B cell (primary cell): ENCODE measurements at regions not wholly inside any gene's neighbourhood (a gene's known extent, or its start where the extent isn't known, plus 50 kb on each side); places are given as distances from the start of the nearest gene placed in this dataset.

ENCODE experiments used
- ATAC-seq: fragments of 200-7000 bp; cut with Tn5 transposase; one replicate; pipeline ENCODE4 v1.10.0; 2021; ENCODE audit warnings: low read depth, mild to moderate bottlenecking, moderate number of reproducible peaks, moderate library complexity
- CTCF ChIA-PET: fragments of 350-600 bp; sonication (Branson Sonifier 250); formaldehyde crosslinking; loops from one replicate; lab custom pipeline; 2021; ENCODE audit warnings: antibody characterized with exemption, inconsistent platforms; lab: Charles Lee
- POLR2A ChIA-PET: fragments of 350-600 bp; sonication (Branson Sonifier 250); formaldehyde crosslinking; loops from one replicate; lab custom pipeline; 2021; ENCODE audit warnings: antibody characterized with exemption; lab: Charles Lee
- DNase-seq: peaks from one replicate; pipeline ENCODE4 v3.0.0; 2013
- H2AFZ ChIP-seq: 2 replicates; pipeline ENCODE4 v1.6.1; 2012; ENCODE audit warnings: mild to moderate bottlenecking, low read depth, low read length; ENCODE audit not compliant: insufficient read depth, poor library complexity, severe bottlenecking
- H3K27ac ChIP-seq, 2 donors: 1 replicate in 1 of 2; 2 replicates in 1 of 2; pipeline ENCODE4 v1.5.1; 2012 to 2013; ENCODE audit warnings: low read length in 2 of 2, mild to moderate bottlenecking in 2 of 2, moderate library complexity in 1 of 2
- H3K27me3 ChIP-seq, 4 experiments: fragments of 200-600 bp in 1 of 4; sonication (generic) in 1 of 4; replicated peaks in 1 of 4; 1 replicate in 2 of 4; 2 replicates in 2 of 4; pipeline versions ENCODE4 v1.6.1 to v1.7.0; 2013 to 2016; ENCODE audit warnings: low read length in 3 of 4, mild to moderate bottlenecking in 2 of 4, mixed read lengths in 1 of 4, moderate library complexity in 1 of 4; ENCODE audit not compliant: insufficient read depth in 4 of 4, control insufficient read depth in 3 of 4; ENCODE audit errors: control extremely low read depth in 1 of 4
- H3K36me3 ChIP-seq, 2 experiments: replicated peaks in 1 of 2; 1 replicate in 1 of 2; 2 replicates in 1 of 2; pipeline versions ENCODE4 v1.6.1 to v1.7.1; 2013; ENCODE audit warnings: low read length in 1 of 2; ENCODE audit not compliant: insufficient read depth in 2 of 2, control insufficient read depth in 1 of 2; ENCODE audit errors: control extremely low read depth in 1 of 2, extremely low read depth in 1 of 2
- H3K4me1 ChIP-seq, 2 donors: fragments of 200-600 bp in 1 of 2; sonication (generic) in 1 of 2; 1 replicate in 1 of 2; 2 replicates in 1 of 2; pipeline versions ENCODE4 v1.5.1 to v1.6.1; 2013 to 2017; ENCODE audit warnings: low read length in 2 of 2; ENCODE audit not compliant: control insufficient read depth in 2 of 2, insufficient read depth in 2 of 2
- H3K4me2 ChIP-seq: replicated peaks from 2 replicates; pipeline ENCODE3; 2012; ENCODE audit warnings: mild to moderate bottlenecking, low read depth, low read length; ENCODE audit not compliant: poor library complexity, severe bottlenecking
- H3K4me3 ChIP-seq, 5 experiments: fragments of 200-600 bp in 1 of 5; sonication (generic) in 1 of 5; 1 replicate in 3 of 5; 2 replicates in 2 of 5; pipeline versions ENCODE4 v1.5.1 to v1.7.0; 2011 to 2016; ENCODE audit warnings: low read length in 4 of 5, mild to moderate bottlenecking in 4 of 5, low read depth in 2 of 5, control low read depth in 1 of 5, moderate library complexity in 1 of 5; ENCODE audit not compliant: insufficient read depth in 1 of 5; ENCODE audit errors: control extremely low read depth in 1 of 5, extremely low read depth in 1 of 5
- H3K79me2 ChIP-seq: fragments of 200-600 bp; sonication (generic); one replicate; pipeline ENCODE4 v1.6.0; 2016; ENCODE audit warnings: low read length; ENCODE audit not compliant: control insufficient read depth, insufficient read depth
- H3K9ac ChIP-seq: fragments of 200-600 bp; sonication (generic); 2 replicates; pipeline ENCODE4 v1.6.1; 2017; ENCODE audit warnings: mild to moderate bottlenecking, low read length, moderate library complexity
- H3K9me3 ChIP-seq, 3 donors: one replicate each; pipeline versions ENCODE4 v1.6.1 to v1.7.1; 2013; ENCODE audit warnings: low read length in 2 of 3; ENCODE audit not compliant: control insufficient read depth in 2 of 3, insufficient read depth in 1 of 3; ENCODE audit errors: control extremely low read depth in 1 of 3
- H4K20me1 ChIP-seq: 2 replicates; pipeline ENCODE4 v1.6.0; 2012; ENCODE audit warnings: mild to moderate bottlenecking, low read length; ENCODE audit not compliant: insufficient read depth, control insufficient read depth, poor library complexity, severe bottlenecking
- H3K27ac Mint-ChIP-seq: one replicate; pipeline ENCODE4 v1.8.0; 2021; ENCODE audit warnings: mixed read lengths
- H3K27me3 Mint-ChIP-seq: one replicate; pipeline ENCODE4 v1.8.0; 2021; ENCODE audit warnings: mixed read lengths
- H3K4me1 Mint-ChIP-seq: one replicate; pipeline ENCODE4 v1.8.0; 2021; ENCODE audit warnings: mixed read lengths
- H3K4me3 Mint-ChIP-seq: one replicate; pipeline ENCODE4 v1.8.0; 2021; ENCODE audit warnings: mixed read lengths
- H3K9me3 Mint-ChIP-seq: one replicate; pipeline ENCODE4 v1.8.0; 2022; ENCODE audit warnings: mixed read lengths; ENCODE audit not compliant: insufficient read depth
- CTCF ChIP-seq: fragments of 200-600 bp; IDR thresholded peaks from one replicate; pipeline ENCODE4 v1.8.0; 2022; ENCODE audit warnings: antibody characterized with exemption, mild to moderate bottlenecking
- EZH2 ChIP-seq: IDR thresholded peaks from 2 replicates; pipeline ENCODE4 v1.6.1; 2012; ENCODE audit warnings: borderline replicate concordance, low read depth, mild to moderate bottlenecking, moderate library complexity, low read length; ENCODE audit not compliant: insufficient read depth, poor library complexity, severe bottlenecking
- WGBS: methylation state at CpG from one replicate; pipeline ENCODE4 v1.1.5; 2013; ENCODE audit warnings: missing lambda C conversion rate; ENCODE audit not compliant: insufficient coverage; 5-methylcytosine and 5-hydroxymethylcytosine counted together
- intact Hi-C: fragments of 100-400 bp; cut with micrococcal nuclease; formaldehyde crosslinking; loops from one replicate; pipeline ENCODE4 v1.10.0; 2022

GRCh38 chr20:58146746-58147140 is 81.7 kb downstream of the ANKRD60 start:
- ChIA-PET CTCF (interaction anchor here (0.5 kb wide), 1 partner anchor 580 kb away, joined by 5 read pairs; no protein-coding TSS in a partner anchor), POLR2A (no interaction called here)
- 98% methylated on average over 8 of the region's 11 CpGs for WGBS
- Histone ChIP-seq H3K27me3 (peaks cover 0 to 21% (median 2%) of the 10 kb centered on the region in 4 experiments), H3K4me3 (no peak overlapping the region), H3K9me3 (peaks cover 0 to 18% (median 0%) of the 10 kb centered on the region in 3 donors), H3K27ac (no peak overlapping the region), H3K36me3 (no peaks in the 10 kb centered on the region), H2AFZ (no peak overlapping the region), H4K20me1 (no peaks in the 10 kb centered on the region), H3K4me2 (no peak overlapping the region), H3K79me2 (no peaks in the 10 kb centered on the region), H3K4me1 (no peaks in the 10 kb centered on the region), H3K9ac (no peak overlapping the region)
- DNase-seq (no peak), ATAC-seq (no peak)
- Mint-ChIP-seq H3K27me3 (peaks cover 43% of the 10 kb centered on the region), H3K27ac (no peak overlapping the region), H3K4me1 (peaks cover 2% of the 10 kb centered on the region), H3K4me3 (no peak overlapping the region), H3K9me3 (no peaks in the 10 kb centered on the region)
- intact Hi-C loops = no loop called here
- no peak for TF ChIP-seq EZH2
- no peak for TF ChIP-seq CTCF

GRCh38 chr20:58146081-58146745 is 82.2 kb downstream of the ANKRD60 start:
- H3K9me3 Mint-ChIP-seq = no peaks in the 10 kb centered on the region
- Histone ChIP-seq H3K9me3 (peaks cover 0 to 18% (median 0%) of the 10 kb centered on the region in 3 donors), H4K20me1 (no peaks in the 10 kb centered on the region), H3K9ac (no peak overlapping the region), H3K4me1 (no peaks in the 10 kb centered on the region), H3K4me3 (no peak overlapping the region), H3K36me3 (no peaks in the 10 kb centered on the region), H3K4me2 (no peak overlapping the region), H3K79me2 (no peaks in the 10 kb centered on the region), H3K27ac (no peak overlapping the region), H2AFZ (no peak overlapping the region), H3K27me3 (peaks cover 0 to 21% (median 2%) of the 10 kb centered on the region in 4 experiments)
- no peak for TF ChIP-seq CTCF
- no peak for TF ChIP-seq EZH2
- H3K27ac Mint-ChIP-seq = no peak overlapping the region
- H3K4me1 Mint-ChIP-seq = peaks cover 2% of the 10 kb centered on the region
- 92% methylated on average over 2 of the region's 8 CpGs for WGBS
- intact Hi-C loops = no loop called here
- ChIA-PET POLR2A (no interaction called here), CTCF (interaction anchor here (0.5 to 1.2 kb wide), 2 partner anchors 9 to 580 kb away, joined by 3 to 5 read pairs; no protein-coding TSS in a partner anchor)
- no peak overlapping the region for H3K4me3 Mint-ChIP-seq
- ATAC-seq (no peak), DNase-seq (no peak)
- peaks cover 45% of the 10 kb centered on the region for H3K27me3 Mint-ChIP-seq
